Activated CD4-positive, alpha-beta memory T cell treated with anti-CD3 and anti-CD28 coated beads for 36 hours (primary cell): ENCODE measurements at regions not wholly inside any gene's neighbourhood (a gene's known extent, or its start where the extent isn't known, plus 50 kb on each side); places are given as distances from the start of the nearest gene placed in this dataset.

Experiments used
- CTCF ChIA-PET: fragments of 350-600 bp; sonication (Branson Sonifier 250); formaldehyde crosslinking; loops from one replicate; lab custom pipeline; 2021; ENCODE audit warnings: antibody characterized with exemption, inconsistent platforms; lab: Charles Lee
- POLR2A ChIA-PET: fragments of 350-600 bp; sonication (Branson Sonifier 250); formaldehyde crosslinking; loops from one replicate; lab custom pipeline; 2021; ENCODE audit warnings: antibody characterized with exemption; lab: Charles Lee
- DNase-seq: peaks from one replicate; pipeline ENCODE4 v3.0.0-alpha.2; 2020
- H3K27ac Mint-ChIP-seq: one replicate; pipeline ENCODE4 v1.8.0; 2021; ENCODE audit warnings: mixed read lengths
- H3K27me3 Mint-ChIP-seq: one replicate; pipeline ENCODE4 v1.8.0; 2021; ENCODE audit warnings: mixed read lengths
- H3K36me3 Mint-ChIP-seq: one replicate; pipeline ENCODE4 v1.8.0; 2021; ENCODE audit warnings: mixed read lengths
- H3K4me1 Mint-ChIP-seq: one replicate; pipeline ENCODE4 v1.8.0; 2021; ENCODE audit warnings: low read depth, mixed read lengths
- H3K4me3 Mint-ChIP-seq: one replicate; pipeline ENCODE4 v1.8.0; 2021; ENCODE audit warnings: mild to moderate bottlenecking, mixed read lengths
- H3K9me3 Mint-ChIP-seq: one replicate; pipeline ENCODE4 v1.8.0; 2021; ENCODE audit warnings: mixed read lengths
- intact Hi-C: fragments of 100-400 bp; cut with micrococcal nuclease; formaldehyde crosslinking; loops from one replicate; pipeline ENCODE4 v1.15.1; 2023

DNA sequence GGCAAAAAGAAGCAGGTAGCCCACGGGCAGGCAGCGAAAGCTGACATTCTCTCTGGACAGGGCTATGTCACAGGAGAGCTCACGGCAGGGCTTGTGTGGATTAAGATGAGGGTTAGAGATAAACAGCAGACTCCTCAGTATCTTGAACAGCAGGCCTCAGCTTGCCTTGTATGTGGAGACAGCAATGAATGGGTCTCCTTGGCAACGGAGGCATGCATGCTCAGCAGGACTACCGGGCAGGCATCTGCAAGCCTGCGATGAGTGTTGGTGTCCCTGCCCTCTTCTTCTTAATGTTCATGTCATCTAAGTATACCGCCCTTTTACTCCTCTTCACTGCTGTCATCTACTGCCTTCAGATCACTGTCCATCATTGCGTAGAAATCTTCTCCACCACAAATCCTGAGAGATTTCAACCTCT lies 81.9 kb upstream of the C1GALT1 start:
- POLR2A ChIA-PET, result interaction anchor here (1.1 kb wide), 1 partner anchor 82 kb away, joined by 3 read pairs; the partner anchor contains the start of gene C1GALT1
- intact Hi-C loops, result loop anchor here (5.0 to 10.0 kb wide), 3 partner anchors 136 to 317 kb away; no protein-coding TSS in a partner anchor
- H3K27me3 Mint-ChIP-seq, result peaks cover 1% of the 10 kb centered on the region
- no peak overlapping the region for H3K27ac Mint-ChIP-seq
- CTCF ChIA-PET, result interaction anchor here (1.8 kb wide), 1 partner anchor 442 kb away, joined by 6 read pairs; no protein-coding TSS in a partner anchor
- no peaks in the 10 kb centered on the region for H3K9me3 Mint-ChIP-seq
- H3K36me3 Mint-ChIP-seq, result no peaks in the 10 kb centered on the region
- H3K4me3 Mint-ChIP-seq, result no peak overlapping the region
- H3K4me1 Mint-ChIP-seq, result peaks cover 16% of the 10 kb centered on the region
- no peak for DNase-seq

DNA sequence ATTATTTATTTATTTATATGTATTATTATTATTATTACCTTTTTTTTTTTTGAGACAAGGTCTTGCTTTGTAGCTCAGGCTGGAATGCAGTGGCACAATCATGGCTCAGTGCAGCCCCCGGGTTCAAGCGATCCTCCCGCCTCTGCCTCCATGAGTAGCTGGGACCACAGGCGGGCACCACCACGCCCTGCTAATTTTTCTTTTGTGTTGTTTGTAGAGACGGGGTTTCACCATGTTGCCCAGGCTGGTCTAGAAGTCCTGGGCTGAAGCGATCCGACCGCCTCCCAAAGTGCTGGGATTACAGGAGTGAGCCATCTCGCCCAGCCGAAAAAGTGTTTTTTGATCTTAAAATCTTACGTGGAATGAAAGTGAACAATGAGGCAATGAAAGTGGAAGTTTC lies 79.4 kb upstream of the C1GALT1 start:
- POLR2A ChIA-PET, result no interaction called here
- H3K36me3 Mint-ChIP-seq, result peaks cover 3% of the 10 kb centered on the region
- peaks cover 18% of the 10 kb centered on the region for H3K4me1 Mint-ChIP-seq
- H3K9me3 Mint-ChIP-seq, result no peaks in the 10 kb centered on the region
- intact Hi-C loops, result loop anchor here (1.0 to 10.0 kb wide), 5 partner anchors 80 to 434 kb away; partner anchors contain the start of gene C1GALT1
- H3K27ac Mint-ChIP-seq, result no peak overlapping the region
- no peak for DNase-seq
- no peak overlapping the region for H3K4me3 Mint-ChIP-seq
- H3K27me3 Mint-ChIP-seq, result no peaks in the 10 kb centered on the region
- CTCF ChIA-PET, result interaction anchor here (0.7 to 4.6 kb wide), 43 partner anchors 8 to 1195 kb away, joined by 3 to 45 read pairs (median 4); partner anchors contain the start of genes C1GALT1 and COL28A1

DNA sequence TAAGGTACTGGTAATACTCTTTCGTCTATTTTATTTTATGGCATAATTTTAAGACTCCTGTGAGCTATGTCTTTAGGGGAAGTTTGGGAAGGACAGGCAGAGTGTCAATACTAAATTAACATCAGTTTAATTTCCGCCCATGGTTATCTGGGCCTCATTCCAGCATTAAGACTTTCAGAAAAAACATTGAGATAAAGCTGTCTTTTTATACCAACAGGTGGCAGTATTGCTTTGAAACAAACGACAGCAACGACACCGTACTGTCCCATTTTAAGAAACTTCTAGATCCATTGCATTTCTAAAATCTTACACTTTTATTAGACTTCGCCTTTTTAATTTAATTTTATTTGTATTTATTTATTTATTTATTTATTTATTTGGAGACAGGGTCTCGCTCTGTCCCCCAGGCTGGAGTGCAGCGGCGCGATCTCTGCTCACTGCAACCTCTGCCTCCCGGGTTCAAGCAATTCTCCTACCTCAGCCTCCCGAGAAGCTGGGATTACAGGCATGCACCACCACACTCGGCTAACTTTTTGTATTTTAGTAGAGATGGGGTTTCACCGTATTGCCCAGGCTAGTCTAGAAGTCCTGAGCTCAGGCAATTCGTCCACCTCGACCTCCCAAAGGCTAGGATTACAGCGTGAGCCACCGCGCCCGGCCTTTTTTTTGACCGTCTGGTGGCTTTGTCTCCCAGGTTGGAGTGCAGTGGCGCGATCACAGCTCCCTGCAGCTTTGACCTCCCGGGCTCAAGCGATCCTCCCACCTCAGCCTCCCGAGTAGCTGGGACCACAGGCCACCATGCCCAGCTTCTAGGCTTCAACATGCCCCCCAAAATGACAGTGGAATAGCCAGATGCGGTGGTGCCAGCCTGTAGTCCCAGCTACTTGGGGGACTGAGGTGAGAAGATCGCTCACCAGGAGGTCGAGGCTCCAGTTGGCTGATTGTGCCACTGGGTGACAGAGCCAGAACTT lies 78.7 kb upstream of the C1GALT1 start:
- intact Hi-C loops, result loop anchor here (1.0 to 10.0 kb wide), 5 partner anchors 79 to 434 kb away; partner anchors contain the start of gene C1GALT1
- POLR2A ChIA-PET, result no interaction called here

DNA sequence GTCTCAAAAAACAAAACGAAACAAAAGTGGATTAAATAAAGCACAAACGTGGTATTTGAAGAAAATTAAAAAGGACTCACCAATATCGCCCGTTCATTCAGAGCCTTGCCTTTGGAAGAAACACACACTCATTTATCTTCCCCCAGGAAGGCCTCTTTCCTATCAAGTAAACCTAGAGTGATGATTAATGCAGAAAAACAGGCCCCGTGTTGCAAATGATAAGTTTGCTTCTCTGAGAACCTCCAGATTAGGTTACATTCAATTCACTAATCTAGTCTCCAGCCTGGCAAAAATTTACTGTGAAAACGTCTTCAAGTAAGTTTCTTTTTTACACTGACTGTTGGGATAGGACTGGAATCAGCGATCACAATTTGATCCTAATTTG lies 78.0 kb upstream of the C1GALT1 start:
- ChIA-PET POLR2A (no interaction called here), CTCF (interaction anchor here (0.9 to 4.6 kb wide), 17 partner anchors 9 to 1192 kb away, joined by 3 to 45 read pairs (median 6); partner anchors contain the start of gene COL28A1)
- Mint-ChIP-seq H3K4me1 (peaks cover 18% of the 10 kb centered on the region), H3K9me3 (peaks cover 6% of the 10 kb centered on the region), H3K36me3 (peaks cover 7% of the 10 kb centered on the region), H3K4me3 (no peak overlapping the region), H3K27ac (no peak overlapping the region), H3K27me3 (no peaks in the 10 kb centered on the region)
- intact Hi-C loops, result loop anchor here (5.0 to 10.0 kb wide), 3 partner anchors 140 to 313 kb away; no protein-coding TSS in a partner anchor
- DNase-seq, result no peak

More for the DNA sequence above, 78.7 kb upstream of the C1GALT1 start:
- Mint-ChIP-seq H3K4me3 (no peak overlapping the region), H3K9me3 (peaks cover 2% of the 10 kb centered on the region), H3K36me3 (peaks cover 4% of the 10 kb centered on the region), H3K4me1 (peaks cover 18% of the 10 kb centered on the region), H3K27ac (no peak overlapping the region), H3K27me3 (no peaks in the 10 kb centered on the region)
- no peak for DNase-seq
- CTCF ChIA-PET, result interaction anchor here (0.7 to 4.6 kb wide), 46 partner anchors 9 to 1194 kb away, joined by 3 to 45 read pairs (median 4); partner anchors contain the start of genes C1GALT1 and COL28A1

DNA sequence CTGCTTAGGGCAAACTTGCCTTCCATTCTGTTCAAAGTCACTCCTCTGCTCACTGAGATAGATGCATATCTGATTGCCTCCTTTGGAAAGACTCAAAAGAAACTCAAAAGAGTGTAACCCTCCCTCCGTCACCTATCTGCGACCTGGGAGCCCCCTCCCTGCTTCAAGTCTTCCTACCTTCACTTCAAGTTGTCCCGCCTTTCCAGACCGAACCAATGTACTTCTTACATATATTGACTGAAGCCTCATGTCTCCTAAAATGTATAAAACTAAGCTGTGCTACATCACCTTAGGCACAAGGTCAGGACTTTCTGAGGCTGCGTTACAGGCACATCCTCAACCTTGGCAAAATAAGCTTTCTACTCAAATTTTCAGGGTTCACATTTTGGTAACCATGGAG lies 77.4 kb upstream of the C1GALT1 start:
- H3K9me3 Mint-ChIP-seq, result peaks cover 9% of the 10 kb centered on the region
- CTCF ChIA-PET, result interaction anchor here (0.7 to 4.6 kb wide), 11 partner anchors 8 to 1115 kb away, joined by 3 to 45 read pairs (median 4); no protein-coding TSS in a partner anchor
- H3K27me3 Mint-ChIP-seq, result no peaks in the 10 kb centered on the region
- POLR2A ChIA-PET, result no interaction called here
- intact Hi-C loops, result loop anchor here (1.0 to 10.0 kb wide), 4 partner anchors 140 to 1112 kb away; no protein-coding TSS in a partner anchor
- H3K36me3 Mint-ChIP-seq, result peaks cover 9% of the 10 kb centered on the region
- no peak overlapping the region for H3K27ac Mint-ChIP-seq
- no peak for DNase-seq
- H3K4me1 Mint-ChIP-seq, result peaks cover 18% of the 10 kb centered on the region
- no peak overlapping the region for H3K4me3 Mint-ChIP-seq

DNA sequence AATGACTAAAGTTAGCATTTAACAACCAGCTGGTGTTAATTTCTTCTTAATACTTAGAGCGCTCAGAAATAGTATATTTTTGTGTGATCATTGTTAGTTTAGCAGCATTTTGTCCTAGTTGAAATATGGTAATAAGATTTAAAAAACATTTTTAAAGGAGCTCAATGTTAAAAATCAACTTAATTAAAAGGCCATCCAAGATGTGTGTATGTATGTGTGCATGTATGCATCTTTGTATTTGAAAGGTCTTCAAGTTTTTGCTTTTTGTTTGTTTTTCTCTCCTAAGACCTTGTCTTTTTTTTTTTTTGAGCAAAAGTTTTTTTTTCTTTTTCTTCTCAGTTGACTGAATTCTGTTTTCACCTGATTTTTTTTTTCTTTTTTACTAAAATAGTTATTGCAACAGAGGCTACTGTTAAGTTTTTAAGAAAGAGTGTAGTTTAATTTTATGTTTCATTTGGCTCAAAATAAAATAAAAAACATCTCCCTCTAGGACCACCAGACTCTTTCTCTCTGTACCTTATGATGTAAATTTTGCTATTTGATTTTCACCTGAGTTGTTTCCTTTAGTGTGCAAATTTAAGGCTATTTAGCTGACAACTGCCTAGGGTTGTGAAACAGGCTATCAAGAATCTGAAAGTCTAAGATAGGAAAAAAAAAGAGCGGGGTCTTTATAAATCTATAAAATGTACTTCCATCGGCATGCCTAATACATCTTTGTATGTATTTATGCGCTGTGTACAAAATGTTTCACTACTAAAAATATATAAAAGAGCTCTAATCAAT lies 76.4 kb upstream of the C1GALT1 start:
- DNase-seq, result no peak
- intact Hi-C loops, result loop anchor here (1.0 to 10.0 kb wide), 2 partner anchors 141 to 1111 kb away; no protein-coding TSS in a partner anchor
- peaks cover 9% of the 10 kb centered on the region for H3K9me3 Mint-ChIP-seq
- H3K4me3 Mint-ChIP-seq, result no peak overlapping the region
- ChIA-PET POLR2A (no interaction called here), CTCF (interaction anchor here (0.8 to 4.6 kb wide), 8 partner anchors 9 to 1114 kb away, joined by 3 to 45 read pairs (median 4); no protein-coding TSS in a partner anchor)
- H3K27ac Mint-ChIP-seq, result no peak overlapping the region
- no peaks in the 10 kb centered on the region for H3K27me3 Mint-ChIP-seq
- H3K4me1 Mint-ChIP-seq, result peaks cover 18% of the 10 kb centered on the region
- peaks cover 9% of the 10 kb centered on the region for H3K36me3 Mint-ChIP-seq

DNA sequence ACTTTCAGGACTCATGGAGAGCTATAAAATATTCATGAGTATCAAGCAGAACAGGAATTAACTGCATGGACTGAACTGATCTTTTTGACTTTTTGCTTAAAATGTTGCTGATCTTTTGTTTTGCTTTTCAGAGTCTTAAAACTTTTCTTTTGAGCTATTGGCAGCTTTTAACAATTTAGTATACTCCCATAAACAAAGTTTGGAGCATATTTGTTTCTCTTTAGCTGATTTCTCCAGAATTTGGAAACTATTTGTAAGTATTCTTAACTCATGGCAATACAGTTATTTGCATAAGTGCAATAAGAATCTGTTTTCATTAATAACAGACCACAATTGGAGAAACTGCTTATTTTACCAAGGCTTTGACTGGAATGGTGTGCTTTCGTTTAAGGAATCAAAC lies 73.4 kb upstream of the C1GALT1 start:
- peaks cover 14% of the 10 kb centered on the region for H3K4me1 Mint-ChIP-seq
- H3K27ac Mint-ChIP-seq, result no peak overlapping the region
- peaks cover 9% of the 10 kb centered on the region for H3K36me3 Mint-ChIP-seq
- ChIA-PET POLR2A (no interaction called here), CTCF (no interaction called here)
- DNase-seq, result no peak
- intact Hi-C loops, result loop anchor here (10.0 kb wide), 1 partner anchor 144 kb away; no protein-coding TSS in a partner anchor
- H3K9me3 Mint-ChIP-seq, result peaks cover 9% of the 10 kb centered on the region
- H3K4me3 Mint-ChIP-seq, result no peak overlapping the region
- no peaks in the 10 kb centered on the region for H3K27me3 Mint-ChIP-seq

DNA sequence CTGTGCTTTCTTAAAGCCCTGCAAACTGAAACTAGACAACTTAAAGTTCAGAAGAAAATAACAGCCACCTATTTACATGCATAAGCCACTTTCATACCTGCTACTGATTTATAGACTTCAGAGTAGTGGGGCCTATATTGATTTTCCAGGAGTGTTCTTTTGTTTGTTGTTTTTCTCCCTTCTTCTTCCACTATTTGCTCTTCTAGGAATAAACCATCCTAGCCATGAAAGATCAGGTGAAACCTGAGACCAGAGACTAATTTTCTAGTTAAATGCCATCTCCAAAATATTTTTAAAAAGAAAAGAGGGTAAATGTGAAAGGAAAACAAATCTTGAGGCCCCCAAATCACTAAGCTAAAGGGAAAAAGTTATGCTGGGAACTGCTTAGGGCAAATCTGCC lies 72.4 kb upstream of the C1GALT1 start:
- ChIA-PET POLR2A (no interaction called here), CTCF (no interaction called here)
- Mint-ChIP-seq H3K4me1 (peaks cover 7% of the 10 kb centered on the region), H3K4me3 (no peak overlapping the region), H3K36me3 (peaks cover 9% of the 10 kb centered on the region), H3K27me3 (no peaks in the 10 kb centered on the region), H3K27ac (no peak overlapping the region), H3K9me3 (peaks cover 9% of the 10 kb centered on the region)
- no peak for DNase-seq
- intact Hi-C loops, result loop anchor here (10.0 kb wide), 1 partner anchor 145 kb away; no protein-coding TSS in a partner anchor

DNA sequence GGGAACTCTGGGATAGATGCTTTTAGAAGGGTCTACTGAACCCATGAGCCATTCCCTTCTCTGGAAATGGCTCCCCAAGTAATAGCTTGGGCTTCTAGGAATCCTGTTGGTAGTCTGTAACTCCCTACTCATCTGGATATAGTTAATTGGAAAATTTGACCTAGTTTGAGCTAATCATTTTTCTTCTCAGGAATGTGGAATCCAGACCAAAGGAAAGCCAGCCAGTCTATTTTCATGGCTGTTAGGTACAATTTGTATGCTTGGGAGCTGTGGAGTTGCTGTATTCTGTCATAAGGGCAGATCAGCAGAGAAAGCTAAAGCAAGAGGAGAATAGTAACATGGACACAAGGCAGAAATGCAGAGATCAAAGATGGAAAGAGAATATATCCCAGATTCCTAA lies 71.6 kb upstream of the C1GALT1 start:
- Mint-ChIP-seq H3K27me3 (no peaks in the 10 kb centered on the region), H3K9me3 (peaks cover 9% of the 10 kb centered on the region), H3K4me1 (no peaks in the 10 kb centered on the region), H3K27ac (no peak overlapping the region), H3K36me3 (peaks cover 9% of the 10 kb centered on the region), H3K4me3 (no peak overlapping the region)
- DNase-seq, result no peak
- POLR2A ChIA-PET, result no interaction called here
- intact Hi-C loops, result no loop called here
- CTCF ChIA-PET, result no interaction called here

DNA sequence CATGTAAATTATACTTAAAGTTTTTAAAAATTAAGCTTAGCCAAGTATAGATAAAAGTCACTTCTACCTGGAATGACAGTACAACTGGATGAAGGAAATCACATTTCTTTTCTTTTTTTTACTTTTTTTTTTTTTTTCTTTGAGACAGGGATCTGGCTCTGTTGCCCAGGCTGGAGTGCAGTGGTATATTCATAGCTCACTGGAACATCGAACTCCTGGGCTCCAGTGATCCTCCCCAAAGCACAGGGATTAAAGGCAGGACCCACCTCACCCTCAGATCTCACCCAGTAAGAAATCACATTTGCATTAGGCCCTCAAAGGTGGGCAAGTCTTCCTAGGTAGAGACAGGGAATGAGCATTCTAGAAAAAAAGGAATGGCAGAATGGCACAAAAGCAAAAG lies 69.5 kb upstream of the C1GALT1 start:
- no peak overlapping the region for H3K4me3 Mint-ChIP-seq

DNA sequence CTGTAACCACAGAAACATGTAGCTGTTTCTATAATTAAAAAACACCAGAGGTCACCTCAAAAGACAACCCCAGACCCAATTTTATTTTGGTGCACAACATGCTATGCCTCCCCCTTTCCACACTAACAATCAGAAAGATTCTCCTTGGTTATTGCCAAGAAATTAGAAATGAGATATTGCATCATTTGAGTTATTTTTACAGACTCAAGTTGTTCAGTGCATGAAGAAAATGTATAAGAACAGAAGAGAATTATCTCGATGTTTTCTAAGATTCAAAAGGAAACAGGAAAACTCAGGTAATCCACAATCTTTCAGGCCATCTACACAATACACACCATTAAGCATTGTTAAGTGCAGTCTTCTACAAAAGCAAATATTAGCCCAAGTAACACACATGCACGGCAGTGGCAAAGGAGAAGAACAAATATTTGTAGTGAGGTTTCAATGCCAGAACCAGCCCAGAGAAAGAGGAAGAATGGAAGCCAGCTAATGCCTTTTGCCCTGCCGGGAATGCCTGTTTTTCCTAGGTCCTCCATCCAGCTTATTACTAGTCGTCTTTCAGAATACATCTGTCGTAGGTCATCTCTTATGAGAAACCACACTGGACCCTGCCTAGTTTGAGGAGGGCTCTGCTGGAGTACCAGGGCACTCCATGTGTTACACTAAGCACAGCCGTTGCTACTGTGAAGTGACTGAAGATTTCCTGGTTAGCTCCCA lies 67.6 kb upstream of the C1GALT1 start:
- intact Hi-C loops, result no loop called here
- Mint-ChIP-seq H3K36me3 (peaks cover 2% of the 10 kb centered on the region), H3K4me1 (no peaks in the 10 kb centered on the region), H3K4me3 (no peak overlapping the region), H3K9me3 (peaks cover 3% of the 10 kb centered on the region), H3K27me3 (no peaks in the 10 kb centered on the region), H3K27ac (no peak overlapping the region)
- POLR2A ChIA-PET, result interaction anchor here (1.4 kb wide), 1 partner anchor 69 kb away, joined by 3 read pairs; no protein-coding TSS in a partner anchor
- CTCF ChIA-PET, result interaction anchor here (0.6 kb wide), 1 partner anchor 10 kb away, joined by 3 read pairs; no protein-coding TSS in a partner anchor
- no peak for DNase-seq

More for the DNA sequence above, 69.5 kb upstream of the C1GALT1 start:
- H3K27ac Mint-ChIP-seq, result no peak overlapping the region
- H3K9me3 Mint-ChIP-seq, result peaks cover 9% of the 10 kb centered on the region
- H3K27me3 Mint-ChIP-seq, result no peaks in the 10 kb centered on the region
- intact Hi-C loops, result no loop called here
- POLR2A ChIA-PET, result no interaction called here
- DNase-seq, result no peak
- CTCF ChIA-PET, result interaction anchor here (2.0 kb wide), 1 partner anchor 9 kb away, joined by 14 read pairs; no protein-coding TSS in a partner anchor
- peaks cover 6% of the 10 kb centered on the region for H3K36me3 Mint-ChIP-seq
- H3K4me1 Mint-ChIP-seq, result no peaks in the 10 kb centered on the region
